ENCODE measurements at regions not wholly inside any gene's neighbourhood (a gene's known extent, or its start where the extent isn't known, plus 50 kb on each side); places are given as distances from the start of the nearest gene placed in this dataset.

GRCh38 chr2:133848111-133848649, 279.9 kb upstream of the NCKAP5 start:
- Histone ChIP-seq H3K4me2 (ENCODE audit: insufficient read depth, low read length) (no peak overlapping the region), H3K4me1 (ENCODE audit: insufficient read depth, low read length) (peaks cover 5% of the 10 kb centered on the region), H3K27me3 (ENCODE audit: insufficient read depth, low read length) (no peaks in the 10 kb centered on the region), H2AFZ (ENCODE audit: low read length) (no peak overlapping the region), H3K79me2 (ENCODE audit: insufficient read depth, low read length) (no peaks in the 10 kb centered on the region), H4K20me1 (ENCODE audit: insufficient read depth, low read length) (no peaks in the 10 kb centered on the region), H3K4me3 (ENCODE audit: insufficient read depth, low read length) (no peak overlapping the region), H3K27ac (ENCODE audit: low read depth, low read length) (no peak overlapping the region), H3K9me3 (ENCODE audit: low read depth, low read length) (no peaks in the 10 kb centered on the region), H3K36me3 (ENCODE audit: insufficient read depth, low read length) (no peaks in the 10 kb centered on the region)
- DNase-seq (ENCODE audit: insufficient read length, low spot score, missing footprints) = no peak
- TF ChIP-seq CTCF (IDR thresholded peaks at IDR 0.05; ENCODE audit: extremely low read depth, low read depth, low read length) = no peak

- H3K36me3 ChIP-seq (ENCODE audit: insufficient read depth, low read length) = no peaks in the 10 kb centered on the region
- no peak overlapping the region for H3K4me2 ChIP-seq (ENCODE audit: insufficient read depth, low read length)
- TF ChIP-seq CTCF (IDR thresholded peaks at IDR 0.05; ENCODE audit: extremely low read depth, low read depth, low read length) = no peak
Observed at GRCh38 chr2:133849341-133849740, 281.1 kb upstream of the NCKAP5 start.

GRCh38 chr2:133854603-133855200, 286.4 kb upstream of the NCKAP5 start:
- Histone ChIP-seq H2AFZ (ENCODE audit: low read length) (no peak overlapping the region), H3K27me3 (ENCODE audit: insufficient read depth, low read length) (no peaks in the 10 kb centered on the region), H3K4me3 (ENCODE audit: insufficient read depth, low read length) (no peak overlapping the region), H3K79me2 (ENCODE audit: insufficient read depth, low read length) (no peaks in the 10 kb centered on the region), H3K9me3 (ENCODE audit: low read depth, low read length) (no peaks in the 10 kb centered on the region), H3K4me1 (ENCODE audit: insufficient read depth, low read length) (no peaks in the 10 kb centered on the region), H4K20me1 (ENCODE audit: insufficient read depth, low read length) (no peaks in the 10 kb centered on the region), H3K36me3 (ENCODE audit: insufficient read depth, low read length) (no peaks in the 10 kb centered on the region), H3K27ac (ENCODE audit: low read depth, low read length) (no peak overlapping the region), H3K4me2 (ENCODE audit: insufficient read depth, low read length) (no peak overlapping the region)
- no peak for DNase-seq (ENCODE audit: insufficient read length, low spot score, missing footprints)
- TF ChIP-seq CTCF (IDR thresholded peaks at IDR 0.05; ENCODE audit: extremely low read depth, low read depth, low read length) = no peak

More at GRCh38 chr2:133849341-133849740, 281.1 kb upstream of the NCKAP5 start:
- Histone ChIP-seq H2AFZ (ENCODE audit: low read length) (no peak overlapping the region), H3K4me1 (ENCODE audit: insufficient read depth, low read length) (no peaks in the 10 kb centered on the region), H3K27me3 (ENCODE audit: insufficient read depth, low read length) (no peaks in the 10 kb centered on the region), H3K27ac (ENCODE audit: low read depth, low read length) (no peak overlapping the region), H4K20me1 (ENCODE audit: insufficient read depth, low read length) (no peaks in the 10 kb centered on the region), H3K79me2 (ENCODE audit: insufficient read depth, low read length) (no peaks in the 10 kb centered on the region), H3K4me3 (ENCODE audit: insufficient read depth, low read length) (no peak overlapping the region), H3K9me3 (ENCODE audit: low read depth, low read length) (no peaks in the 10 kb centered on the region)
- no peak for DNase-seq (ENCODE audit: insufficient read length, low spot score, missing footprints)

- TF ChIP-seq CTCF (IDR thresholded peaks at IDR 0.05; ENCODE audit: extremely low read depth, low read depth, low read length) = no peak
Observed at GRCh38 chr2:133855526-133855925, 287.3 kb upstream of the NCKAP5 start.

More at GRCh38 chr2:133855526-133855925, 287.3 kb upstream of the NCKAP5 start:
- H2AFZ ChIP-seq (ENCODE audit: low read length) = no peak overlapping the region
- no peaks in the 10 kb centered on the region for H3K4me1 ChIP-seq (ENCODE audit: insufficient read depth, low read length)
- no peak for DNase-seq (ENCODE audit: insufficient read length, low spot score, missing footprints)
- H3K79me2 ChIP-seq (ENCODE audit: insufficient read depth, low read length) = no peaks in the 10 kb centered on the region
- H3K27ac ChIP-seq (ENCODE audit: low read depth, low read length) = no peak overlapping the region
- no peaks in the 10 kb centered on the region for H3K36me3 ChIP-seq (ENCODE audit: insufficient read depth, low read length)
- H4K20me1 ChIP-seq (ENCODE audit: insufficient read depth, low read length) = no peaks in the 10 kb centered on the region
- no peaks in the 10 kb centered on the region for H3K9me3 ChIP-seq (ENCODE audit: low read depth, low read length)
- no peaks in the 10 kb centered on the region for H3K27me3 ChIP-seq (ENCODE audit: insufficient read depth, low read length)
- no peak overlapping the region for H3K4me2 ChIP-seq (ENCODE audit: insufficient read depth, low read length)
- H3K4me3 ChIP-seq (ENCODE audit: insufficient read depth, low read length) = no peak overlapping the region
